Stimulated activated memory B cell treated with anti-CD40 and anti-IgM and Interleukin-4, amounts not matched to agents 10 μg/mL and 1 μg/mL and 100 μg/mL, for 72 hours (primary cell): ENCODE measurements at regions not wholly inside any gene's neighbourhood (a gene's known extent, or its start where the extent isn't known, plus 50 kb on each side); places are given as distances from the start of the nearest gene placed in this dataset.

Source experiments
- ATAC-seq: fragments of 150-1000 bp; cut with Tn5 transposase; 2 replicates; pipeline ENCODE4 v1.10.0; 2021
- H3K27ac Mint-ChIP-seq: one replicate; pipeline ENCODE4 v1.8.0; 2022; ENCODE audit warnings: mild to moderate bottlenecking, mixed read lengths
- H3K27me3 Mint-ChIP-seq: one replicate; pipeline ENCODE4 v1.8.0; 2022; ENCODE audit warnings: mixed read lengths
- H3K36me3 Mint-ChIP-seq: one replicate; pipeline ENCODE4 v1.8.0; 2022; ENCODE audit warnings: mixed read lengths
- H3K4me1 Mint-ChIP-seq: one replicate; pipeline ENCODE4 v1.8.0; 2022; ENCODE audit warnings: mixed read lengths
- H3K4me3 Mint-ChIP-seq: one replicate; pipeline ENCODE4 v1.8.0; 2022; ENCODE audit warnings: mild to moderate bottlenecking, moderate library complexity, mixed read lengths
- H3K9me3 Mint-ChIP-seq: one replicate; pipeline ENCODE4 v1.8.0; 2022; ENCODE audit warnings: mixed read lengths

DNA sequence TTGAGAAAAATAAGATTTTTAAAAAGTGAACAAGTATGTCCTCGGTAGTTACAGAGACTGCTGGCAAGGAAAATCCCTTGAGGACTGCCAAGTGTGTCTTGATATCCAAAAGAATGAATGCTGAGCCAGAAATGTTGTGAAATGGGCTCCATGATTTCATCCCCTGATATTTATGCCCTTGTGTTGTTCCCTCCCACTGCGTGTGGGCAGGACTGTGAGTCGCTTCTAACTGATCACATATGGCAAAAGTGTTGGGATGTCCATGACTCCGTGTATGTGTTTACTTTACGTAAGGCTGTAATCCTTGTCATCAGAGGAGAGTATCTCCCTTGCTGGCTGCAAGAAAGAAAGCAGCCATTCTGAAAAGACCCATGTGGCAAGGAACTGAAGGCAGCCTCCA is 285.1 kb downstream of the SS18 start:
- Mint-ChIP-seq H3K4me3 (no peak overlapping the region), H3K9me3 (peaks cover 7% of the 10 kb centered on the region), H3K36me3 (no peaks in the 10 kb centered on the region), H3K4me1 (no peaks in the 10 kb centered on the region), H3K27ac (no peak overlapping the region), H3K27me3 (peaks cover 9% of the 10 kb centered on the region)
- ATAC-seq = no peak

DNA sequence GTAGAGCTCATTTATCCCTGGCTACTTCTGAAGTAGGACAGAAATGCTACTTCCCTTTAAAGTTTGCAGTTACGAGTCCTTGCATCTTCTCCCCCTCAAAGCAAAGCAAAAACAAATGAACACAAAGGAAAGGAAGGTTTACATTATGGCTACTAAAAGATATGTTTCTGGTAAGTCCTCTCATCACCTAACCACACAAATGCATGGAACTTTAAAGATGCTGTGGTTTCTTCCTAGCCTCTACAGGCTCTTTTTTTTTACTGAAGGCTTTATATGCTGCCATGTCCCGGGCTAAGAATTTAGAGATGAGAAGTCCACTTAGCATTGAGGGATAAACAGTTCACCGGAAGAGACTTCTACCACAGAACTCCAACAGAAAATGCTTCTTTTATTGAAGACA is 291.2 kb downstream of the SS18 start:
- no peak for ATAC-seq
- Mint-ChIP-seq H3K36me3 (no peaks in the 10 kb centered on the region), H3K4me1 (no peaks in the 10 kb centered on the region), H3K9me3 (peaks cover 7% of the 10 kb centered on the region), H3K4me3 (no peak overlapping the region), H3K27me3 (peaks cover 9% of the 10 kb centered on the region), H3K27ac (no peak overlapping the region)

DNA sequence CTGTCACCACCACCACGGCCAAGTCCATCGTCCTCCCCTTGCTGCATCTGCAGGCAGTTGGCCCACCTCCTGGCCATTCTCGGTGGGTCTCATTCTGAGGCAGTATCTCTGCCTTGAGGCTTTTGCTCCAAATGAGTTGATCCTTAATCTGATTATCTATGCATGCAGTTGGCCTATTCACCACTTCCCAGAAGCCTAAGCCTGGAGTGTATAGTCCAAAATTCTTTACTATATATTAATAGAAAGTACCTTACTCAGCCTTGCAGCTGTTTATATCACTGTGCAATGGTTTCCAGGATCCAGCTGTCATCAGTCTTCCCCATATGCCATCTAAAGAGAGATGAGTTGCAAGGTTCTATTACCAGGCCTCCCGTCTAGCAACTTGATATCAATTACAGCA is 292.4 kb downstream of the SS18 start:
- Mint-ChIP-seq H3K4me1 (no peaks in the 10 kb centered on the region), H3K27ac (no peak overlapping the region), H3K9me3 (peaks cover 7% of the 10 kb centered on the region), H3K4me3 (no peak overlapping the region), H3K27me3 (peaks cover 9% of the 10 kb centered on the region), H3K36me3 (no peaks in the 10 kb centered on the region)
- ATAC-seq = no peak

DNA sequence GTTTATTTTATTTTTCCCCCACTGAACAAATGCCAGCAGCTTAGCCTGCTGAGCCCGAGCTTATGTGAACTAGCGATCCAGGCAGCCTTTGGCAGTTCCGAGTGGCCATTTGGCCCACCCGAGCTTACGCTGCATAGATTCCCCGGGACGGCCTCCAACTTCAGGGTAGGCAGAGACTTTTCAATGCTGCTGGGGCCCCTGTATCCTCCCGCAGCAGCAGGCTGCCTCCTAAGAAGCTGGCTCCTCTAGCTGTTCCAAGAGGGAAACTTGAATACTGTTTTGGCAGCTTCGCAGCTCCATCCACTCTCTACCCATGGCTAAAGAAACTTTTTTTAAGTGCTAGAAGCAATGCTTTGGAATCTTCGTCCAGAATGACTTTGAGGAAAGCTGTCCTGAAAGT is 295.2 kb downstream of the SS18 start:
- ATAC-seq = no peak
- no peaks in the 10 kb centered on the region for H3K36me3 Mint-ChIP-seq
- no peaks in the 10 kb centered on the region for H3K27me3 Mint-ChIP-seq
- H3K27ac Mint-ChIP-seq = no peak overlapping the region
- H3K9me3 Mint-ChIP-seq = peaks cover 2% of the 10 kb centered on the region
- H3K4me1 Mint-ChIP-seq = no peaks in the 10 kb centered on the region
- H3K4me3 Mint-ChIP-seq = no peak overlapping the region

DNA sequence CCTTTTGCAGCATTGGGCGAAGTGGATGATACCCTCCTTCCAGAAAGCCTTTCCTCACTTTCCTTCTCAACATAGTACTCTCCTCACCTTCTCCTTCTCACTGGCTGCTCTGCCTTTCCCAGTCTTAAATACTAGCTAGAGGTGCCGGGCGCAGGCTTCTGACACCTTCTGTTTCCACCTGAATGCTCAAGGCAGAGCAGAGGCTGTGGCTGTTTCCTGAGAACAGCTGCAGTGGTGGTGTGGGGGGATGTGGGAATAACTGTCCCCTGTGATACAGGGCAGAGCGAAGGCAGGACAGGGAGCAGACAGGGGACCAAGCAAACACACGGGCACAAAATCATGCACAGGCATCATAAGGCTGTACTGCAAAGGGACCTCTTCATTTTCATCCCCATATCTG is 303.1 kb downstream of the SS18 start:
- H3K4me3 Mint-ChIP-seq = no peak overlapping the region
- H3K36me3 Mint-ChIP-seq = no peaks in the 10 kb centered on the region
- H3K9me3 Mint-ChIP-seq = peaks cover 2% of the 10 kb centered on the region
- peak; percentile 8 for ATAC-seq
- H3K4me1 Mint-ChIP-seq = no peaks in the 10 kb centered on the region
- H3K27me3 Mint-ChIP-seq = peaks cover 8% of the 10 kb centered on the region
- no peak overlapping the region for H3K27ac Mint-ChIP-seq

DNA sequence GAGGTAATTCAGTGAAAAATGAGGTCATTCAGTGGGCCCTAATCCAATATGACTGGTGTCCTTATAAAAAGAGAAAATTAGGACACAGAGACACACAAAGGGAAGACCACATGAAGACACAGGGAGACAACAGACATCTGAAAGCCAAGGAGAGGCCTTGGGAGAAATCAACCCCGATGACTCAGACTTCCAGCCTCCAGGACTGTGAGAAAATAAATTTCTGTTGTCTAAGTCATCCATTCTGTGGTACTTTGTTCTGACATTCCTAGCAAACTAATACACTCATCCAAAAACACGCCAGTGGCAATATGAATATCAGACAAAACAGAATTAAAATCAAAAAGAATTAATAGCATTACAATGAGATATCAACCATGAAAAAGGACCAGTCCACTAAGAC is 303.7 kb downstream of the SS18 start:
- no peak for ATAC-seq
- H3K4me3 Mint-ChIP-seq = no peak overlapping the region
- no peaks in the 10 kb centered on the region for H3K4me1 Mint-ChIP-seq
- H3K36me3 Mint-ChIP-seq = no peaks in the 10 kb centered on the region
- H3K27me3 Mint-ChIP-seq = peaks cover 8% of the 10 kb centered on the region
- H3K27ac Mint-ChIP-seq = no peak overlapping the region
- H3K9me3 Mint-ChIP-seq = peaks cover 2% of the 10 kb centered on the region

DNA sequence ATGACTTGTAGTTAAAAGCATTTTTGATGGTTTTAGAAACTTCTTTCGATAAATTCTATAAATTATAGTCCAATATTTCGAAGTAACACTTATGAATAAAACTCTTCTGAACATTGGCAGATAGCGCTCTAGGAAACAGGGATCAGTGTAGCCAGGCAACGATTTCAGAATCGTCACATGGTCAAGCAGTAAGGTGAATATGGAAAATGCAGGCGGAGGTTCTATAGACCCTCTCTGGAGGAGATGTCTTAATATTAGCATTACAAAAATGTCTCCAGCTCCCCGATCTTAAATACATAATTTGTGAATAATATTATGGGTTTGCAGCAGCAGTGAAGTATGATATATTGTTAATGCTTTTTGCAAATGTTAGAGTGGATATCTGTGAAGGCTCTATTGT is 310.3 kb downstream of the SS18 start:
- Mint-ChIP-seq H3K36me3 (no peaks in the 10 kb centered on the region), H3K4me3 (no peak overlapping the region), H3K27me3 (peaks cover 9% of the 10 kb centered on the region), H3K9me3 (peaks cover 2% of the 10 kb centered on the region), H3K27ac (no peak overlapping the region), H3K4me1 (no peaks in the 10 kb centered on the region)
- ATAC-seq = no peak

DNA sequence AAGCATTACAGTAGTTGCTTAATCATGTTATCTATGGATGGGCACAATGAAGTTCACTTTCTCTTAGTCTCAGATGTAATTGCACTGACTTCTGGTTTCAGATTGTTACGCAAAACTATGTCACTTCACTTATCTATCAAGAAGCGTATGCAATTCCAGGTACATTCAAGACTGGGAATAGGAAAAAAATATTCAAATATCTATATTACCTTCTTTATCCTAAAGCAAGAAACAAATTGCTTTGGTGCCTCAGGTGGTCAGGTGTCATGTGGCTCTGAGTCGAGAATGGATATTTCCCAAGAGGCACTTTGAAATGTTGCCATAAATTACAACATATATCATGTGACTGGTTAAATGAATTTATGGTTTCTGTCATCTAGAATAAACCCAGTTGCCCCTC is 318.6 kb downstream of the SS18 start:
- no peaks in the 10 kb centered on the region for H3K4me1 Mint-ChIP-seq
- no peak overlapping the region for H3K27ac Mint-ChIP-seq
- no peak overlapping the region for H3K4me3 Mint-ChIP-seq

DNA sequence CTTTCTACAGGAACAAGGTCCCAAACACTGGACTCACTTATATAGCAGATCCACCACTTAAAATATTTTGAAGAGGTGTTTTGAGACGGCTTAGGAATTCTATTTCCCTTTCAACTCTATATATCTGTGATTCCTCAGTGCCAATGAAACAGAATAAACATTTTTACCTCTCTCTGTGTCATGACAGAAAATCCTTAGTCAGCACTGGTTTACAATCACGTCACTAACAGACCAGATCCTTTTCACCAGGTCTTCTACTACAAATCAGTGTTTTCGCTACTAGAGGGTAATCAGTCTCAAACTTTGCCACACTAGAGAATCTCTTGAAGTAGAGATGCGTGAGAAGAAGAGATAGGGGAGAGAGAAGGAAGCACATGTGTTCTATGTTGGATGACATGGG is 325.6 kb downstream of the SS18 start:
- Mint-ChIP-seq H3K27ac (no peak overlapping the region), H3K4me3 (no peak overlapping the region), H3K36me3 (no peaks in the 10 kb centered on the region), H3K27me3 (no peaks in the 10 kb centered on the region), H3K9me3 (no peaks in the 10 kb centered on the region), H3K4me1 (no peaks in the 10 kb centered on the region)
- ATAC-seq = no peak

More for the DNA sequence above, 318.6 kb downstream of the SS18 start:
- ATAC-seq = no peak
- Mint-ChIP-seq H3K9me3 (no peaks in the 10 kb centered on the region), H3K36me3 (no peaks in the 10 kb centered on the region), H3K27me3 (peaks cover 19% of the 10 kb centered on the region)

DNA sequence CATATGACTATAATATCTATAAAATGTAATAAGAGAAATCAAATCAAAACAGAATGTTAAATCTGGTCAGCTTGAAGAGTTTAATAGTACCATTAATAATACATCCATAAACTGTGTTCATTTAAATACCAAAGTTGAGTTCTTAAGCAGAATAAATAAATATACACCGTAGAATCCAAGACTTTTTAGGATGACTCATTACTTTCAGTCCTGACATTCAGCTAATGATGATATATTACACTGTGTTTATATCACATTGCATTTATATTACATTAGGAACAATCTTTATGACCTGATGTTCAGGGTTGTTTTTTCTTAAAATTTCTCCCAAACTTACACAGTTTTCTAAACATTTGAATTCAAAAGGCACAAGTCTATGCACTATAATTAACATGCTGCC is 331.3 kb downstream of the SS18 start:
- no peaks in the 10 kb centered on the region for H3K36me3 Mint-ChIP-seq

DNA sequence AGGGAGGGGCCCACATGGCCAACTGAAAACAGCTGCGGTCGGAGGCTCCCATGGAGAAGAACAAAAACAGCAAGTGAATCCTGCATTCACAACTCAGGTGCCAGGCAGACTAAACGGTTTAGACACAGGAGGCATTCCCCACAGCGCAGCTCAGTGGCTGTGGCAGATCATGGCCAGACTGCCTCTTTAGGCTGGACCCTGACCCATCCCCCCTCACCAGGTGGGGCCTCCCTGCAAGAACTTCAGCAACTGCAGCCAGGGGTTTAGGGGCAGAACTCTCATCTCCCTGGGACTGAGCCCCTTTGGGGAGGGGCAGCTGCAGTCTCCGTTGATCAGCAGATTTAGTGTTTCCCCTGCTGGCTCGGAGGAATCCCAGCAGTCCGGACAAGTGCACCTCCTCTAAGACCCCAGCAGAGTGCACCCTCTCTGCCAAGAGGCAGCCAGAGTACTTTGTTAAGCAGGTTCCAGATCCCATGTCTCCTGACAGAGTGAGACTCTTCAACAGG is 346.7 kb downstream of the SS18 start:
- no peaks in the 10 kb centered on the region for H3K4me1 Mint-ChIP-seq
- peaks cover 7% of the 10 kb centered on the region for H3K27me3 Mint-ChIP-seq
- H3K27ac Mint-ChIP-seq = no peak overlapping the region
- no peak overlapping the region for H3K4me3 Mint-ChIP-seq
- ATAC-seq = no peak
- H3K9me3 Mint-ChIP-seq = peaks cover 10% of the 10 kb centered on the region
- H3K36me3 Mint-ChIP-seq = no peaks in the 10 kb centered on the region

More for the DNA sequence above, 331.3 kb downstream of the SS18 start:
- no peak for ATAC-seq
- no peak overlapping the region for H3K4me3 Mint-ChIP-seq
- H3K9me3 Mint-ChIP-seq = no peaks in the 10 kb centered on the region
- no peak overlapping the region for H3K27ac Mint-ChIP-seq
- no peaks in the 10 kb centered on the region for H3K27me3 Mint-ChIP-seq
- H3K4me1 Mint-ChIP-seq = no peaks in the 10 kb centered on the region

DNA sequence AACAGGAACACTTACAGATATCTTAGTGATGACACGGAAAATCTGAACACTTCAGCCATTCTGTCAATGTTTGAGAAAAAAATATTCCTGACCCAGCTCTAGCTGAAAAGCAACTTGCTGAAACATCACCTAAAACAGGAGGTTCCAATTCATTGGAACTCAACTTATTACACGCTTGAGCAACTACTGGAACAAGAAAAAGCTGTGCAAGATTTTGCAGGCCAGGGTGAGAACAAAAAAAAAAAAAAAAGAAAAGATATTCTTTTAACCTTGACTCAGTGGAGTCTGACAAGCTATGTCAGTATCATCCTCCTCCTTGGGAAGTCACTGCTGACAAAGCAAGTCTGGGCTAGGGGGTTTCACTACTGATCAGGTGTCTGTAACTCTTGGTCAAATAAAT is 351.0 kb downstream of the SS18 start:
- no peaks in the 10 kb centered on the region for H3K4me1 Mint-ChIP-seq
- H3K27ac Mint-ChIP-seq = no peak overlapping the region
- peaks cover 4% of the 10 kb centered on the region for H3K9me3 Mint-ChIP-seq
- no peak for ATAC-seq
- H3K4me3 Mint-ChIP-seq = no peak overlapping the region
- no peaks in the 10 kb centered on the region for H3K36me3 Mint-ChIP-seq
- peaks cover 7% of the 10 kb centered on the region for H3K27me3 Mint-ChIP-seq

DNA sequence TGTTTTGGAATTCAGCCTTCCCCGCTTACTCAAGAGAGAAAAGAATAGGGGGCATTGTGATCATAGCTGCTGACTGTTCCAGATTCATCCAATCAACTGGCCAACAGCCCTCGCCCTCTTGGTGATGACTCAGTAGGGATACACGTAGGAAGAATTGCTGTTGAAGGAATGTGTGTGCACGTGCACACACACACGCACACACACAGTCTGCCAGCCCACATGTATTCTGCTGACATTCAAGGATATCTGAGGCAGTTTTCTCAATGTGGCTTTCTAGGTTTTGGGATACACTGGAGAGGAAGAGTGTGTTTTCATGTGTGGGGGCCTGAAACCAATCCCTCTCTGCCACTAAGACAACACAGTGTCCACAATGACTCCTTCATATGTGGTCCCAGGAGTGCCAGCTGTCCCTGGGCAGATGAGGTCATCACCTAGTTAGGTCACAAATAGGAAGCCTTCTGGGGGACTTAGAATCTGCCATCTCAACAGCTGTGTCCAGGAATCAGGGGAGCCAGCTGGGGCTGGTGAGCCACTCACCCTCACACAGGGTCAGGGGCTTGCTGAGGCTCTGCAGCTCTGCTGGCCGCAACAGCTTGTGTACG is 352.6 kb downstream of the SS18 start:
- no peaks in the 10 kb centered on the region for H3K4me1 Mint-ChIP-seq
- H3K4me3 Mint-ChIP-seq = no peak overlapping the region
- H3K27ac Mint-ChIP-seq = no peak overlapping the region
- no peaks in the 10 kb centered on the region for H3K36me3 Mint-ChIP-seq
- no peak for ATAC-seq
- H3K9me3 Mint-ChIP-seq = peaks cover 6% of the 10 kb centered on the region
- peaks cover 6% of the 10 kb centered on the region for H3K27me3 Mint-ChIP-seq

DNA sequence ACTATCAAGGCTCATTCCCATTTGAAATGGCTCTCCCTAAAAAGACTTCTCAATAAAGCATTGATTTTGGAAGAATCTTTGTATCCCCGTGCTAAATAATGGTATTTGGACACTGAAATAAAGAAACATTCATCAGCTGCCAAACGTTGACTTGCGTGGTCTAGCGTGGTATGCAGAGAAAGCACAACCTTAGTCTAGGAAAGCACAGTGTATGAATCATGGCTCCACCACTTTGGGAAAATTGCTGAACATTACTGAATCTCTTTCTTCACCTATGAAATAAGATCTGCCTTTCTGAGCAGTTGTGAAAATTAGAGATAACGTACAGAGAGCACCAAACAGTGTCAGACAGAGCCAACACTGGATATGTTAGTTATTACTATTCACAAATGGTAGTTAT is 353.9 kb downstream of the SS18 start:
- H3K27ac Mint-ChIP-seq = no peak overlapping the region
- no peak for ATAC-seq
- H3K36me3 Mint-ChIP-seq = no peaks in the 10 kb centered on the region
- H3K27me3 Mint-ChIP-seq = no peaks in the 10 kb centered on the region
- H3K4me1 Mint-ChIP-seq = no peaks in the 10 kb centered on the region
- H3K9me3 Mint-ChIP-seq = peaks cover 6% of the 10 kb centered on the region
- H3K4me3 Mint-ChIP-seq = no peak overlapping the region

DNA sequence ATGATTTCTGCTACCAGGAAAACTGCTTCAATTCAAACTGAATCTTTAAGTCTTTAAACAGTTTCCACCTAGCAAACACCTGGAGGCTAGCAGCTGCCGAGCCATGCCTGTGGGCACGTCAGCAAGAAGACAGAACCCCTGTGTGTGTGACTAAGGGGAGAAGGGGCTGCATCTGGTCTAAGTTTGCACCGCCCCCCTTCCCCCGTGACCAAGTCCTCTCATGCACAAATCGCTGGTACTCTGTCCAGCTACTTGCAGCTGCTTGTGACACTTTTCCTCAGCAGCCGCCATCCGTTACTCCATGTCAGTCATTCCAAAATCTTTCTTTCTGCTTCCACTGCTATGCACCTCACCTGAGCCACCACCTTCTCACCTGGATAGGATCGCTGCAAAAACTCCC is 355.0 kb downstream of the SS18 start:
- no peak overlapping the region for H3K27ac Mint-ChIP-seq
- no peaks in the 10 kb centered on the region for H3K36me3 Mint-ChIP-seq
- no peak overlapping the region for H3K4me3 Mint-ChIP-seq
- H3K4me1 Mint-ChIP-seq = no peaks in the 10 kb centered on the region
- H3K9me3 Mint-ChIP-seq = peaks cover 7% of the 10 kb centered on the region
- ATAC-seq = no peak
- H3K27me3 Mint-ChIP-seq = no peaks in the 10 kb centered on the region

DNA sequence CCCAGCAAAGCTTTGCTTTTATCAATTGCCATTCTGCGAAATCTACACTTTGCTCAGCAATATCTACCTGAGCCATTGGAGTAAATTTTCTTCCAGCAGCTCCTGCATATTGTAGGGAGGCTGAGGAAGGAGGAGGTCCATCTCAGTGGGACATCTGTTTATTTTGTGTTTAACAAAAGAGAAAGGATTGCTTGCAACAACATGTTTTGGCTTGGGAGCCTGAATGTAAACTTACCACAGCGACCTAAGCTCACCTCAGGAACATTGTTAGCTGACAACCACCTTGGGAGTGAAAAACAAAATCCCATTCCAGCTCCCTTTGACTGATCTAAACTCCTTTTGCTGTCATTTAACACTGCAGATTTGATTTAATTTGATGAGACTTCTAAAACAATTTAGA is 356.1 kb downstream of the SS18 start:
- no peaks in the 10 kb centered on the region for H3K4me1 Mint-ChIP-seq
- no peaks in the 10 kb centered on the region for H3K36me3 Mint-ChIP-seq
- peaks cover 10% of the 10 kb centered on the region for H3K9me3 Mint-ChIP-seq
- no peaks in the 10 kb centered on the region for H3K27me3 Mint-ChIP-seq
- no peak overlapping the region for H3K27ac Mint-ChIP-seq
- ATAC-seq = no peak
- no peak overlapping the region for H3K4me3 Mint-ChIP-seq

DNA sequence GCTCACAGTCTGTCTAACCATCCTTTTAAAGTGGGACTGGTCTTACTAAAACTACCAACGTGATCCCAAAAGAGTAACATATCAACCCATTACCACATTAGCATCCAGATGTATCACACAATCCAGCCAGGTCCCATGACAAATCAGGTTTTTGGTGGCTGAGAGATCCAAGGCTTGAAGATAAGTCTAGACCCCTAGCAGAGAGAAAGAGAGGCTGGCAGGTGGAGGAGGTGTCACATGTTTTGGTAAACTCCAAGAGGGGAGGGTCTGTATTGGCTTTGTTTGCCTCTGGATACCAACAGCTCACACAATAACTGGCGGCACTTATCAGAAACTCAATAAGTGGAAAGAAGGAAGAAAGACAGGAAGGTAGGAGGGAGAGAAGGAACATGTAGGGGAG is 357.6 kb downstream of the SS18 start:
- no peak overlapping the region for H3K4me3 Mint-ChIP-seq
- H3K4me1 Mint-ChIP-seq = no peaks in the 10 kb centered on the region
- peaks cover 11% of the 10 kb centered on the region for H3K27me3 Mint-ChIP-seq
- ATAC-seq = no peak
- peaks cover 6% of the 10 kb centered on the region for H3K9me3 Mint-ChIP-seq
- no peak overlapping the region for H3K27ac Mint-ChIP-seq
- no peaks in the 10 kb centered on the region for H3K36me3 Mint-ChIP-seq
